H1 (cell line): ENCODE measurements at regions not wholly inside any gene's neighbourhood (a gene's known extent, or its start where the extent isn't known, plus 50 kb on each side); places are given as distances from the start of the nearest gene placed in this dataset.

ENCODE experiments used
- CTCF ChIA-PET: fragments of 300-600 bp; sonication (Branson Sonifier 250); formaldehyde crosslinking; loops from one replicate; lab custom pipeline; 2021; ENCODE audit not compliant: partially characterized antibody; lab: Charles Lee
- POLR2A ChIA-PET: fragments of 300-600 bp; sonication (Branson Sonifier 250); formaldehyde crosslinking; loops from one replicate; lab custom pipeline; 2021; ENCODE audit warnings: inconsistent platforms; ENCODE audit not compliant: partially characterized antibody; lab: Charles Lee
- DNase-seq, 2 experiments: peaks; one replicate each; pipeline versions ENCODE4 v3.0.0 to v3.0.0-alpha.2; 2010 to 2022; ENCODE audit warnings: low spot score in 2 of 2, low read depth in 1 of 2, mixed read lengths in 1 of 2
- FAIRE-seq: peaks from 2 replicates; lab custom pipeline; 2011; peaks lifted over from hg19 to GRCh38; lab: Jason Lieb, UNC
- H2AFZ ChIP-seq: 2 replicates; pipeline ENCODE4 v1.8.1; 2012; ENCODE audit warnings: low read length, inconsistent platforms
- H2AK5ac ChIP-seq: 2 replicates; pipeline ENCODE4 v1.6.1; 2013; ENCODE audit warnings: low read depth, low read length
- H2BK120ac ChIP-seq: replicated peaks from 2 replicates; pipeline ENCODE3; 2013; ENCODE audit warnings: low read depth, low read length, inconsistent platforms
- H2BK12ac ChIP-seq: 2 replicates; pipeline ENCODE4 v1.6.1; 2013; ENCODE audit warnings: low read depth, low read length
- H2BK15ac ChIP-seq: 2 replicates; pipeline ENCODE4 v1.6.1; 2013; ENCODE audit warnings: low read length
- H2BK20ac ChIP-seq: 2 replicates; pipeline ENCODE4 v1.6.1; 2013; ENCODE audit warnings: low read length
- H2BK5ac ChIP-seq: 2 replicates; pipeline ENCODE4 v1.6.1; 2013; ENCODE audit warnings: low read depth, low read length
- H3K14ac ChIP-seq: 2 replicates; pipeline ENCODE4 v1.6.1; 2013; ENCODE audit warnings: inconsistent platforms; ENCODE audit not compliant: insufficient read length
- H3K18ac ChIP-seq: 2 replicates; pipeline ENCODE4 v1.6.1; 2013; ENCODE audit warnings: low read length; ENCODE audit errors: extremely low read depth
- H3K23ac ChIP-seq: 2 replicates; pipeline ENCODE4 v1.6.1; 2013; ENCODE audit warnings: inconsistent platforms; ENCODE audit not compliant: insufficient read length
- H3K23me2 ChIP-seq: 2 replicates; pipeline ENCODE4 v1.6.1; 2013; ENCODE audit warnings: low read depth, low read length
- H3K27ac ChIP-seq: 2 replicates; pipeline ENCODE4 v1.6.1; 2011; ENCODE audit warnings: low read depth, low read length, inconsistent platforms
- H3K27me3 ChIP-seq, 4 experiments: replicated peaks in 1 of 4; 1 replicate in 1 of 4; 2 replicates in 3 of 4; pipeline versions ENCODE4 v1.6.1 to v1.8.1; 2011 to 2013; ENCODE audit warnings: low read length in 3 of 4, mild to moderate bottlenecking in 3 of 4, inconsistent platforms in 2 of 4, mixed read lengths in 2 of 4, moderate library complexity in 1 of 4; ENCODE audit not compliant: control insufficient read depth in 3 of 4, insufficient read depth in 3 of 4; ENCODE audit errors: extremely low read depth in 1 of 4
- H3K36me3 ChIP-seq, 4 experiments: 2 replicates each; pipeline versions ENCODE4 v1.6.1 to v1.8.1; 2011 to 2013; ENCODE audit warnings: mild to moderate bottlenecking in 4 of 4, low read length in 3 of 4, moderate library complexity in 2 of 4, control low read depth in 1 of 4, inconsistent platforms in 1 of 4; ENCODE audit not compliant: insufficient read depth in 4 of 4, control insufficient read depth in 2 of 4
- H3K4ac ChIP-seq: replicated peaks from 2 replicates; pipeline ENCODE3; 2013; ENCODE audit warnings: low read length, low read depth, mixed read lengths, inconsistent platforms; ENCODE audit not compliant: insufficient read length
- H3K4me1 ChIP-seq, 4 experiments: replicated peaks in 1 of 4; 1 replicate in 1 of 4; 2 replicates in 3 of 4; pipeline versions ENCODE4 v1.6.1 to v1.8.1; 2011 to 2013; ENCODE audit warnings: low read length in 3 of 4, inconsistent platforms in 2 of 4, mixed read lengths in 1 of 4; ENCODE audit not compliant: insufficient read depth in 4 of 4, control insufficient read depth in 3 of 4
- H3K4me2 ChIP-seq, 2 experiments: 2 replicates each; pipeline versions ENCODE4 v1.6.1 to v1.8.1; 2011 to 2013; ENCODE audit warnings: low read depth in 2 of 2, low read length in 2 of 2, control low read depth in 1 of 2, inconsistent platforms in 1 of 2, mild to moderate bottlenecking in 1 of 2; ENCODE audit not compliant: insufficient read depth in 1 of 2
- H3K4me3 ChIP-seq, 4 experiments: fragments of 200-600, 300-600 bp in 1 of 4; sonication (generic), shearing (Covaris generic), sonication (Bioruptor Twin) in 1 of 4; 2 replicates each; pipeline versions ENCODE4 v1.5.1 to v1.8.1; 2011 to 2016; ENCODE audit warnings: low read length in 4 of 4, low read depth in 3 of 4, control low read depth in 2 of 4, inconsistent platforms in 2 of 4, mild to moderate bottlenecking in 2 of 4, mixed read lengths in 1 of 4, moderate library complexity in 1 of 4; ENCODE audit not compliant: insufficient read depth in 2 of 4; ENCODE audit errors: extremely low read depth in 1 of 4
- H3K56ac ChIP-seq: replicated peaks from 2 replicates; pipeline ENCODE3; 2013; ENCODE audit warnings: low read depth, mild to moderate bottlenecking, mixed read lengths, low read length, inconsistent platforms; ENCODE audit not compliant: insufficient read length
- H3K79me1 ChIP-seq: 2 replicates; pipeline ENCODE4 v1.6.1; 2013; ENCODE audit warnings: low read depth, low read length, control low read depth
- H3K79me2 ChIP-seq, 2 experiments: 2 replicates each; pipeline versions ENCODE4 v1.6.1 to v1.8.1; 2012 to 2013; ENCODE audit warnings: low read length in 2 of 2, mild to moderate bottlenecking in 2 of 2, inconsistent platforms in 1 of 2; ENCODE audit not compliant: insufficient read depth in 2 of 2, control insufficient read depth in 1 of 2
- H3K9ac ChIP-seq, 4 experiments: replicated peaks in 1 of 4; 1 replicate in 1 of 4; 2 replicates in 3 of 4; pipeline versions ENCODE4 v1.6.1 to v1.8.1; 2011 to 2013; ENCODE audit warnings: low read depth in 3 of 4, low read length in 3 of 4, control low read depth in 2 of 4, mild to moderate bottlenecking in 2 of 4, moderate library complexity in 2 of 4, inconsistent platforms in 1 of 4; ENCODE audit errors: extremely low read depth in 1 of 4
- H3K9me3 ChIP-seq, 2 experiments: 2 replicates each; pipeline versions ENCODE4 v1.6.1 to v1.8.1; 2012 to 2013; ENCODE audit warnings: mild to moderate bottlenecking in 2 of 2, moderate library complexity in 2 of 2, control low read depth in 1 of 2, inconsistent platforms in 1 of 2, low read depth in 1 of 2, low read length in 1 of 2, mixed read lengths in 1 of 2; ENCODE audit not compliant: insufficient read depth in 2 of 2
- H4K20me1 ChIP-seq, 2 experiments: replicated peaks in 1 of 2; 2 replicates each; pipeline versions ENCODE3 to v1.8.1; 2011 to 2013; ENCODE audit warnings: inconsistent platforms in 2 of 2, low read length in 2 of 2, mild to moderate bottlenecking in 1 of 2; ENCODE audit not compliant: insufficient read depth in 2 of 2, control insufficient read depth in 1 of 2
- H4K5ac ChIP-seq: 2 replicates; pipeline ENCODE4 v1.6.1; 2013; ENCODE audit warnings: low read length, low read depth, mixed read lengths, inconsistent platforms; ENCODE audit not compliant: insufficient read length
- H4K8ac ChIP-seq: 2 replicates; pipeline ENCODE4 v1.8.0; 2013; ENCODE audit warnings: mild to moderate bottlenecking, moderate library complexity, low read length, inconsistent platforms; ENCODE audit not compliant: insufficient read depth; ENCODE audit errors: extremely low read depth
- H4K91ac ChIP-seq: replicated peaks from 2 replicates; pipeline ENCODE3; 2013; ENCODE audit warnings: low read length, mixed read lengths, inconsistent platforms; ENCODE audit not compliant: insufficient read length
- BACH1 ChIP-seq: IDR thresholded peaks from 2 replicates; pipeline ENCODE4 v1.6.1; 2012; ENCODE audit warnings: low read length, improper control_type of control experiment
- CBX5 ChIP-seq: fragments of 300-800, 300-1000 bp; sonication (generic); IDR thresholded peaks from 2 replicates; pipeline ENCODE4 v1.7.1; 2016; ENCODE audit warnings: antibody characterized with exemption, low read length, low read depth
- EZH2 ChIP-seq: fragments of 200-600 bp; sonication (generic); IDR thresholded peaks from 2 replicates; pipeline ENCODE4 v1.7.1; 2012; ENCODE audit warnings: low read depth, mild to moderate bottlenecking, moderate library complexity, low read length, inconsistent platforms; ENCODE audit not compliant: severe bottlenecking
- GABPA ChIP-seq: IDR thresholded peaks from 2 replicates; pipeline ENCODE4 v1.6.1; 2011; ENCODE audit warnings: mild to moderate bottlenecking, low read length, moderate library complexity, borderline replicate concordance; ENCODE audit not compliant: insufficient read depth
- JUN ChIP-seq: IDR thresholded peaks from 2 replicates; pipeline ENCODE4 v1.6.1; 2011; ENCODE audit warnings: low read depth, mild to moderate bottlenecking, improper control_type of control experiment, low read length
- KDM5A ChIP-seq: fragments of 200-600 bp; IDR thresholded peaks from 2 replicates; pipeline ENCODE4 v1.7.1; 2012; ENCODE audit warnings: mild to moderate bottlenecking, low read length, inconsistent platforms, mixed read lengths
- NRF1 ChIP-seq: IDR thresholded peaks from 2 replicates; pipeline ENCODE4 v1.6.1; 2011; ENCODE audit warnings: mild to moderate bottlenecking, low read depth, low read length, improper control_type of control experiment
- POLR2AphosphoS5 ChIP-seq: IDR thresholded peaks from 2 replicates; pipeline ENCODE4 v1.6.1; 2011; ENCODE audit warnings: low read depth, low read length
- SAP30 ChIP-seq: fragments of 300-600 bp; sonication (generic); IDR thresholded peaks from 2 replicates; pipeline ENCODE4 v1.7.1; 2012; ENCODE audit warnings: low read length, moderate library complexity, mild to moderate bottlenecking, inconsistent platforms; ENCODE audit not compliant: insufficient read depth, insufficient replicate concordance
- SIN3A ChIP-seq, 2 experiments: IDR thresholded peaks in 1 of 2; conservative IDR thresholded peaks in 1 of 2; 2 replicates each; pipeline ENCODE4 v1.6.1; 2011 to 2012; ENCODE audit warnings: low read length in 2 of 2, improper control_type of control experiment in 1 of 2, low read depth in 1 of 2, mild to moderate bottlenecking in 1 of 2
- SP2 ChIP-seq: IDR thresholded peaks from 2 replicates; pipeline ENCODE4 v1.6.1; 2012; ENCODE audit warnings: mild to moderate bottlenecking, low read length, inconsistent platforms
- TCF12 ChIP-seq: IDR thresholded peaks from 2 replicates; pipeline ENCODE4 v1.6.1; 2011; ENCODE audit warnings: low read depth, mild to moderate bottlenecking, low read length

DNA sequence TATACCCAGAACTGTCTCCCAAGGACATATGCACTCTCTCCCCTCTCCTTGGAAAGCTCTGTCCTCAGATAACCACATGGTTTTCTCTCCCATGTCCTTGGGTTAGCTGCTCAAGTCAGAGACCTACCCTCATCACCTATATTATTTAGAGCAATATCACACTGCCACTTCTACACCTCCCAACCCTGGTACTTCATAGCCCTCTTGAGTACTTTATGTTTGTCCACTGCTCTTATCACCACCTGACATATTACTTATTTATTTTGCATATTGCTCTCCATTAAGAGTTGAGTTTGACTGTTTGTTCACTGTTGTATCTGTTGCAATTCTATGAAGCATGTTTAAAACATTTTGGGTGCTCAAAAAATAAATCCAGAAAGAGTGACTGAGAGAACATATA, 126.3 kb upstream of the ATP1B1 start (continued):
- TF ChIP-seq KDM5A: no peak

DNA sequence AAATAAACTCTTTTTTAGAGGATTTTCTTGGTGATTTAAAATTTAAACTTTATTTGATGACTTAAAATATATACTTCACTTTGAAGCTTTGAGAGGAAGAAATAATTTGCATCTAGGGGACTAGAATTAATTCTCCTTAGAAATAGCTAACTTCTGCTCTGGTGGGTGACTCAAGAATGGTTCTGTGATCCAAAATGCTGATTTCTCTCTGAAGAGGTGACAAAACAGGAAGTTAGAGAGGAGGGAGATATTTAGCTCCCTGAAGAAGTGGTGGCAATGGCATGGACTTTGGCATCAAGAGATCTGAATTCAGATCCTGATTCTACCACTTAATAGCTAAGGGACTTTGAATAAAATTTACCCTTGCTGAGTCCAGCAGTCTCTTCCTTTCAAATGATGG, 125.8 kb upstream of the ATP1B1 start:
- no peak overlapping the region for H2AK5ac ChIP-seq
- no peak overlapping the region for H2BK15ac ChIP-seq
- no peak for FAIRE-seq
- H3K18ac ChIP-seq: no peak overlapping the region
- H4K91ac ChIP-seq: no peak overlapping the region
- no peaks in the 10 kb centered on the region for H3K79me2 ChIP-seq
- H2BK20ac ChIP-seq: no peak overlapping the region
- no peak overlapping the region for H2BK120ac ChIP-seq
- no peak overlapping the region for H3K14ac ChIP-seq
- H3K36me3 ChIP-seq: no peaks in the 10 kb centered on the region
- H3K4me1 ChIP-seq: no peaks in the 10 kb centered on the region
- H4K20me1 ChIP-seq: no peaks in the 10 kb centered on the region
- no peak overlapping the region for H2AFZ ChIP-seq
- no peaks in the 10 kb centered on the region for H3K27me3 ChIP-seq
- H3K9ac ChIP-seq: no peak overlapping the region
- no peaks in the 10 kb centered on the region for H3K9me3 ChIP-seq
- no peaks in the 10 kb centered on the region for H3K79me1 ChIP-seq
- H3K23ac ChIP-seq: no peak overlapping the region
- DNase-seq: no peak
- no peak overlapping the region for H2BK5ac ChIP-seq
- no peak overlapping the region for H2BK12ac ChIP-seq
- H4K8ac ChIP-seq: no peak overlapping the region
- no peaks in the 10 kb centered on the region for H3K23me2 ChIP-seq
- POLR2A ChIA-PET: no interaction called here
- no peak overlapping the region for H3K4me3 ChIP-seq
- CTCF ChIA-PET: interaction anchor here (0.6 to 1.2 kb wide), 2 partner anchors 62 to 571 kb away, joined by 3 read pairs; no protein-coding TSS in a partner anchor
- H3K4ac ChIP-seq: no peak overlapping the region
- H4K5ac ChIP-seq: no peak overlapping the region
- H3K4me2 ChIP-seq: no peak overlapping the region
- no peak overlapping the region for H3K27ac ChIP-seq
- no peak overlapping the region for H3K56ac ChIP-seq
- no peak for TF ChIP-seq SP2
- no peak for TF ChIP-seq POLR2AphosphoS5
- no peak for TF ChIP-seq TCF12
- TF ChIP-seq JUN: no peak
- TF ChIP-seq NRF1: no peak
- no peak for TF ChIP-seq BACH1
- no peak for TF ChIP-seq GABPA
- TF ChIP-seq CBX5: no peak
- TF ChIP-seq EZH2: no peak
- no peak for TF ChIP-seq SIN3A (conservative IDR thresholded peaks at IDR 0.05 in 1 of 2, IDR thresholded peaks at IDR 0.05 in 1 of 2; ENCODE audit: low read depth in 1 of 2, low read length in 2 of 2)
- no peak for TF ChIP-seq SAP30
- TF ChIP-seq KDM5A: no peak
